ENCODE measurements at regions not wholly inside any gene's neighbourhood (a gene's known extent, or its start where the extent isn't known, plus 50 kb on each side); places are given as distances from the start of the nearest gene placed in this dataset.

GRCh38 chr5:126199467-126199866, 223.7 kb upstream of the GRAMD2B start:
- TF ChIP-seq EP300 (IDR thresholded peaks at IDR 0.05) (no peak), POLR2A (IDR thresholded peaks at IDR 0.05) (no peak), POLR2AphosphoS5 (IDR thresholded peaks at IDR 0.05) (no peak)
- TF ChIP-seq, protein P1, sequence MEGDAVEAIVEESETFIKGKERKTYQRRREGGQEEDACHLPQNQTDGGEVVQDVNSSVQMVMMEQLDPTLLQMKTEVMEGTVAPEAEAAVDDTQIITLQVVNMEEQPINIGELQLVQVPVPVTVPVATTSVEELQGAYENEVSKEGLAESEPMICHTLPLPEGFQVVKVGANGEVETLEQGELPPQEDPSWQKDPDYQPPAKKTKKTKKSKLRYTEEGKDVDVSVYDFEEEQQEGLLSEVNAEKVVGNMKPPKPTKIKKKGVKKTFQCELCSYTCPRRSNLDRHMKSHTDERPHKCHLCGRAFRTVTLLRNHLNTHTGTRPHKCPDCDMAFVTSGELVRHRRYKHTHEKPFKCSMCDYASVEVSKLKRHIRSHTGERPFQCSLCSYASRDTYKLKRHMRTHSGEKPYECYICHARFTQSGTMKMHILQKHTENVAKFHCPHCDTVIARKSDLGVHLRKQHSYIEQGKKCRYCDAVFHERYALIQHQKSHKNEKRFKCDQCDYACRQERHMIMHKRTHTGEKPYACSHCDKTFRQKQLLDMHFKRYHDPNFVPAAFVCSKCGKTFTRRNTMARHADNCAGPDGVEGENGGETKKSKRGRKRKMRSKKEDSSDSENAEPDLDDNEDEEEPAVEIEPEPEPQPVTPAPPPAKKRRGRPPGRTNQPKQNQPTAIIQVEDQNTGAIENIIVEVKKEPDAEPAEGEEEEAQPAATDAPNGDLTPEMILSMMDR (IDR thresholded peaks at IDR 0.05): no peak

Data from suprapubic skin (tissue), 4 donors.